Thyroid gland (tissue), 4 donors: ENCODE measurements at regions not wholly inside any gene's neighbourhood (a gene's known extent, or its start where the extent isn't known, plus 50 kb on each side); places are given as distances from the start of the nearest gene placed in this dataset.

Source experiments
- DNase-seq, 2 donors: peaks; one replicate each; pipeline ENCODE4 v3.0.0-alpha.2; 2019
- H3K27ac ChIP-seq, 3 donors: fragments of 200-600 bp; sonication (generic); 1 replicate in 2 of 3; 2 replicates in 1 of 3; pipeline ENCODE4 v1.5.1; 2016 to 2019; ENCODE audit warnings: mild to moderate bottlenecking in 1 of 3, moderate library complexity in 1 of 3
- H3K27me3 ChIP-seq: fragments of 200-600 bp; sonication (generic); one replicate; pipeline ENCODE4 v1.5.1; 2019
- H3K36me3 ChIP-seq, 2 donors: fragments of 200-600 bp; sonication (generic); one replicate each; pipeline ENCODE4 v1.5.1; 2016 to 2019
- H3K4me1 ChIP-seq, 2 donors: fragments of 200-600 bp; sonication (generic); one replicate each; pipeline ENCODE4 v1.5.1; 2017 to 2019
- H3K4me3 ChIP-seq, 3 donors: fragments of 200-600 bp; sonication (generic); replicated peaks in 1 of 3; 1 replicate in 2 of 3; 2 replicates in 1 of 3; pipeline ENCODE4 v1.5.1; 2016; ENCODE audit warnings: mild to moderate bottlenecking in 1 of 3
- H3K9me3 ChIP-seq: fragments of 200-600 bp; sonication (generic); one replicate; pipeline ENCODE4 v1.5.1; 2017
- POLR2A ChIP-seq, 2 donors: fragments of 450-650 bp; IDR thresholded peaks; one replicate each; pipeline ENCODE4 v1.6.1; 2017; ENCODE audit warnings: antibody characterized with exemption in 2 of 2, mild to moderate bottlenecking in 2 of 2, moderate library complexity in 1 of 2
- WGBS, 2 donors: methylation state at CpG; one replicate each; pipeline ENCODE4 v1.1.5; 2017; 5-methylcytosine and 5-hydroxymethylcytosine counted together
- intact Hi-C: fragments of 100-400 bp; cut with DNase I; formaldehyde crosslinking; loops from one replicate; pipeline ENCODE4 v1.15.1; 2023
- TF ChIP-seq, protein P1 (sequence below), 6 experiments: fragments of 200-600 bp in 3 of 6; fragments of 450-650 bp in 3 of 6; sonication (generic) in 3 of 6; IDR thresholded peaks; one replicate each; pipeline ENCODE4 v1.5.1; 2016 to 2019; ENCODE audit warnings: antibody characterized with exemption in 6 of 6, mild to moderate bottlenecking in 2 of 6, inconsistent platforms in 1 of 6, moderate library complexity in 1 of 6

DNA sequence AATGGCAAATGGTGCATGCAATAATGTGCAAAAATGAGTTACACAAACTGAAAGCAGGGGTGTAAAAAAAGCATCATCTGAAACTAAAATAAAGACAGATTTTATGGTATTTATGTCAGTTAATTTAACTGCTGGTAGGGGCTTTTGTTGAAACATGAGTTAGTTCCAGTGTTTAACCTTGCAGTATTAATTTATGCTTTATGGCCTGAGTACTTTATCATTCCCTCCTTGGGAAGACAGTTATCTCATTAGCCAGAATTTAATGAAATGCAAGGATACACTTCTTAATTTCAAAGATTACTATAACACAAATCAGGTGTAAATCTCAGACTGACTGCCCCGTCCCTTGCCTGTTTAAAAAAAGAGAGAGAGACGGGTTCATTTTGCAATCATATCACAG lies 240.1 kb upstream of the MEIS2 start:
- intact Hi-C loops = no loop called here
- Histone ChIP-seq H3K4me1 (no peaks in the 10 kb centered on the region), H3K27me3 (no peaks in the 10 kb centered on the region), H3K9me3 (no peaks in the 10 kb centered on the region), H3K27ac (no peak overlapping the region), H3K4me3 (no peak overlapping the region), H3K36me3 (no peaks in the 10 kb centered on the region)
- no peak for DNase-seq
- 80 to 87% methylated on average over 2 of the region's 2 CpGs for whole genome bisulfite sequencing, 2 donors
- no peak for TF ChIP-seq POLR2A (IDR thresholded peaks at IDR 0.05)
- TF ChIP-seq, protein P1, sequence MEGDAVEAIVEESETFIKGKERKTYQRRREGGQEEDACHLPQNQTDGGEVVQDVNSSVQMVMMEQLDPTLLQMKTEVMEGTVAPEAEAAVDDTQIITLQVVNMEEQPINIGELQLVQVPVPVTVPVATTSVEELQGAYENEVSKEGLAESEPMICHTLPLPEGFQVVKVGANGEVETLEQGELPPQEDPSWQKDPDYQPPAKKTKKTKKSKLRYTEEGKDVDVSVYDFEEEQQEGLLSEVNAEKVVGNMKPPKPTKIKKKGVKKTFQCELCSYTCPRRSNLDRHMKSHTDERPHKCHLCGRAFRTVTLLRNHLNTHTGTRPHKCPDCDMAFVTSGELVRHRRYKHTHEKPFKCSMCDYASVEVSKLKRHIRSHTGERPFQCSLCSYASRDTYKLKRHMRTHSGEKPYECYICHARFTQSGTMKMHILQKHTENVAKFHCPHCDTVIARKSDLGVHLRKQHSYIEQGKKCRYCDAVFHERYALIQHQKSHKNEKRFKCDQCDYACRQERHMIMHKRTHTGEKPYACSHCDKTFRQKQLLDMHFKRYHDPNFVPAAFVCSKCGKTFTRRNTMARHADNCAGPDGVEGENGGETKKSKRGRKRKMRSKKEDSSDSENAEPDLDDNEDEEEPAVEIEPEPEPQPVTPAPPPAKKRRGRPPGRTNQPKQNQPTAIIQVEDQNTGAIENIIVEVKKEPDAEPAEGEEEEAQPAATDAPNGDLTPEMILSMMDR (IDR thresholded peaks at IDR 0.05) = no peak

GRCh38 chr15:37359101-37359892 lies 258.9 kb upstream of the MEIS2 start:
- no peaks in the 10 kb centered on the region for H3K9me3 ChIP-seq
- no peak for TF ChIP-seq POLR2A (IDR thresholded peaks at IDR 0.05)
- TF ChIP-seq, protein P1 (IDR thresholded peaks at IDR 0.05) = no peak
- no peaks in the 10 kb centered on the region for H3K36me3 ChIP-seq
- no peaks in the 10 kb centered on the region for H3K27me3 ChIP-seq
- intact Hi-C loops = no loop called here
- H3K4me1 ChIP-seq = no peaks in the 10 kb centered on the region
- no peak for DNase-seq
- H3K4me3 ChIP-seq = no peak overlapping the region
- WGBS, 2 donors = 88 to 89% methylated on average over 8 of the region's 8 CpGs
- no peak overlapping the region for H3K27ac ChIP-seq

- 97% methylated on average over 6 of the region's 6 CpGs for WGBS, 2 donors
- intact Hi-C loops = no loop called here
Observed at GRCh38 chr15:37359893-37360290, 259.5 kb upstream of the MEIS2 start.

GRCh38 chr15:37360724-37361123 lies 260.4 kb upstream of the MEIS2 start:
- no peaks in the 10 kb centered on the region for H3K36me3 ChIP-seq
- no peak overlapping the region for H3K4me3 ChIP-seq
- no peaks in the 10 kb centered on the region for H3K9me3 ChIP-seq
- DNase-seq = no peak
- TF ChIP-seq POLR2A (IDR thresholded peaks at IDR 0.05) = no peak
- TF ChIP-seq, protein P1 (IDR thresholded peaks at IDR 0.05) = no peak
- H3K4me1 ChIP-seq = no peaks in the 10 kb centered on the region
- intact Hi-C loops = no loop called here
- no peaks in the 10 kb centered on the region for H3K27me3 ChIP-seq
- 81 to 95% methylated on average over 1 of the region's 1 CpG for WGBS, 2 donors
- no peak overlapping the region for H3K27ac ChIP-seq

More at GRCh38 chr15:37359893-37360290, 259.5 kb upstream of the MEIS2 start:
- Histone ChIP-seq H3K9me3 (no peaks in the 10 kb centered on the region), H3K36me3 (no peaks in the 10 kb centered on the region), H3K27me3 (no peaks in the 10 kb centered on the region), H3K4me1 (no peaks in the 10 kb centered on the region), H3K27ac (no peak overlapping the region), H3K4me3 (no peak overlapping the region)
- no peak for DNase-seq
- TF ChIP-seq, protein P1 (IDR thresholded peaks at IDR 0.05) = no peak
- TF ChIP-seq POLR2A (IDR thresholded peaks at IDR 0.05) = no peak

DNA sequence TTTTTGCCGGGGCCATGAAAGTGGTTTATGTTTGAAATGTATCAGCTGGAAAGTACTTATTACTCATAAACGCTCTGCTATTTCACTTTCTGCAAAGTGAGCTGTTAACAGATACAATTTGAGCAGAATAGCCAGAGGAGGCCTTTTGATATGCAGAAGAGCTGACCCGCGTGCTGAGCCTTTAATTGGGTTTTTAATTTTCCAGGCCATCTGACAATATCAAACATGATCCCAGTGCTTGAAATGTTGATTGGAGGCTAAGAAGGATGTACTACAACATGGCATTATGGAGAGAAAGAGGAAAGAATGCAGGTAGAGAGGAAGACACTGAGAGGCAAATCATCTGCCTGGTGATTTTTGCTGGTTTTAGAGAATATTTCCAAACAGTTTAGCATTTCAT lies 261.3 kb upstream of the MEIS2 start:
- TF ChIP-seq, protein P1 (IDR thresholded peaks at IDR 0.05) = no peak
- TF ChIP-seq POLR2A (IDR thresholded peaks at IDR 0.05) = no peak
- Histone ChIP-seq H3K36me3 (no peaks in the 10 kb centered on the region), H3K27ac (no peak overlapping the region), H3K9me3 (no peaks in the 10 kb centered on the region), H3K4me1 (no peaks in the 10 kb centered on the region), H3K4me3 (no peak overlapping the region), H3K27me3 (no peaks in the 10 kb centered on the region)
- intact Hi-C loops = no loop called here
- DNase-seq = no peak
- 75 to 80% methylated on average over 4 of the region's 4 CpGs for WGBS, 2 donors
